Activated T-cell treated with anti-CD3 and anti-CD28 coated beads for 48 hours (primary cell): ENCODE measurements at regions not wholly inside any gene's neighbourhood (a gene's known extent, or its start where the extent isn't known, plus 50 kb on each side); places are given as distances from the start of the nearest gene placed in this dataset.

Experiments used
- DNase-seq: peaks from one replicate; pipeline ENCODE4 v3.0.0-alpha.2; 2020; ENCODE audit warnings: low read depth

DNA sequence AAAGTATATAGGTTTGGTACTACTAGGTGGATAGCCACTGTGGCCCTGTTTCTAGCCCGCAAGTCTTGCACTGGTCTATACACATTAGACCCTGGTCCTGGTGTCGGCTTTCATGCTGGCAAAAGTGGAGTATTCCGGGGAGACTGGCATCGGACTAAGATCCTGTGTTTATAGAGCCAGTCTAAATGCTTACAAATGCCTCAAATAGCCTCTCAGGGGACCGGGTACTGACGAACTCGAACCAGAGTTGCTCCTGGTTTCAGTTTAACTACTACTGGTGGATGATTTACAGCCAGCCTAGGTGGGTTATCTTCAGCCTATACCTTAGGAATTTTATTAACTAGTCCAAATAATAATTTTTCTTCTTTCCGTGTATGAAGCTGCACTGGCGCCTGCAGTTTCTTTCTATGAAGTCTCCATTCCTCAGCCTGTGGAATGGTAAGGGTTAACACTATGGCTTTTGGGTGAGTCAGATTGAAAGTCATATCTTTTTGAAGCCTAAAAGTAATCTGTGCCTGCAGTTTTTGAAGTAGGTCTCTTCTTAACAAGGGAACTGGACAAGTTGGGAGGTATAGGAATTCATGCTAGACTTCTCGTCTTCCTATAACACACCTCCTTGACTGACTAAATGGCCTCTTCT lies 51.3 kb downstream of the OR10H4 start:
- no peak for DNase-seq

- peak; percentile 24 for DNase-seq
Observed at GRCh38 chr19:16001481-16002312, 52.9 kb downstream of the OR10H4 start.

GRCh38 chr19:16002406-16003384 lies 53.9 kb downstream of the OR10H4 start:
- DNase-seq: no peak

DNA sequence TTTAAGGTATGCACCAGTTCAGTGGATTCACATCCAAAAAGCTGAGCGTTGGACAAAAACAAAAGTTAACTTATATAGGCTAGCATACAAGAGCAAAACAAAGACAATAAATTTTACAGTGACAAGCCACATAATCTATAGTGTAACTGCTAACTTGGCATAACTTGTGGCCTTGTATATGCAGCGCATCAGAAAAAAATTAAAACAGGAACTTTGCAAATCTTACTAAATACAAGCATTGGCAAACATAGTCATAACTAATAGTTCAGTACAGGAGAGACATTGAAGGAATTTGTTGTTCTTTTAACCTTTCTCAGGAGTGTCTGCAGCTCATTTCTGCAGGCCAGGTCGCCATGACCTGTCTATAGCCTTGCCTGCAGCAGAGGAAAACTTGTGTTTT lies 54.6 kb downstream of the OR10H4 start:
- no peak for DNase-seq

GRCh38 chr19:16005925-16006324 lies 57.1 kb downstream of the OR10H4 start:
- no peak for DNase-seq

- no peak for DNase-seq
Observed at GRCh38 chr19:16012552-16012951, 63.7 kb upstream of the TPM4 start.

GRCh38 chr19:16013181-16013850 lies 63.0 kb upstream of the TPM4 start:
- no peak for DNase-seq

- no peak for DNase-seq
Observed at GRCh38 chr19:16013851-16014840, 62.1 kb upstream of the TPM4 start.

DNA sequence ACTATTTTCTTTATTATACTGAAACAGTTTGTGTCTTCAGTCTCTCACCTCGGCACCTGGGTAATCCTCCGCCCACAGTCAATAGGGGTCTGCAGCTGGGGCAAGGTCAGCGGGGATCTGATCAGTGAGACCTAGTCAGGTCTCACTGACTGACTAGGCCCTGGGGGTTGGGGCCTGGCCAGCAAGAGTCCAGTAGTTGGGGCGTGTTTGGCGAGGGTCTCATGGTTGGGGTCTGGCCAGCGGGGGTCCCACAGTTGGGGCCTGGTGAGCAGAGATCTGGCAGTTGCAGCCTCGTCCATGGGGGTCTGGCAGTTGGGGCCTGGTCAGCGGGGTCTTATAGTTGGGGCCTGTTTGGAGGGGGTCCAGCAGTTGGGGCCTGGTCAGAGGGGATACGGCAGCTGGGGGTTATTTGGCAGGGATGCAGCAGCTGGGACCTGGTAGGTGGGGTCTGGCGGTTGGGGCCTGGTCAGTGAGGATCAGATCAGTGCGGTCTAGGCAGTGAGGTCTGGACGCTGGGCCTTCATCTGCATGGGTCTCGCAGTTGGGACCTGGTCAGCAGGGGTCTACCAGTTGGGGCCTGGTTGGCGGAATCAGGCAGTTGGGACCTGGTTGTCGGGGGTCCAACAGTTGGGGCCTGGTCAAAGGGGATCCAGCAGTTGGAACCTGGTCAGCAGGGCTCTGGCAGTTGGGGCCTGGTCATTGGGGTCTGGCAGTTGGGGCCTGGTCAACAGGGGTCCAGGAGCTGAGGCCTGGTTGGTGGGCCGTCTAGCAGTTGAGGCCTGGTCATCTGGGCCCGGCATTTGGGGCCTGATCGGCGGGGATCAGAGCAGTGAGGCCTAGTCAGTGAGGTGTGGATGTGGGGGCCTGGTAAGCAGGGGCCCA lies 61.1 kb upstream of the TPM4 start:
- DNase-seq: no peak

- no peak for DNase-seq
Observed at GRCh38 chr19:16015805-16016173, 60.5 kb upstream of the TPM4 start.

DNA sequence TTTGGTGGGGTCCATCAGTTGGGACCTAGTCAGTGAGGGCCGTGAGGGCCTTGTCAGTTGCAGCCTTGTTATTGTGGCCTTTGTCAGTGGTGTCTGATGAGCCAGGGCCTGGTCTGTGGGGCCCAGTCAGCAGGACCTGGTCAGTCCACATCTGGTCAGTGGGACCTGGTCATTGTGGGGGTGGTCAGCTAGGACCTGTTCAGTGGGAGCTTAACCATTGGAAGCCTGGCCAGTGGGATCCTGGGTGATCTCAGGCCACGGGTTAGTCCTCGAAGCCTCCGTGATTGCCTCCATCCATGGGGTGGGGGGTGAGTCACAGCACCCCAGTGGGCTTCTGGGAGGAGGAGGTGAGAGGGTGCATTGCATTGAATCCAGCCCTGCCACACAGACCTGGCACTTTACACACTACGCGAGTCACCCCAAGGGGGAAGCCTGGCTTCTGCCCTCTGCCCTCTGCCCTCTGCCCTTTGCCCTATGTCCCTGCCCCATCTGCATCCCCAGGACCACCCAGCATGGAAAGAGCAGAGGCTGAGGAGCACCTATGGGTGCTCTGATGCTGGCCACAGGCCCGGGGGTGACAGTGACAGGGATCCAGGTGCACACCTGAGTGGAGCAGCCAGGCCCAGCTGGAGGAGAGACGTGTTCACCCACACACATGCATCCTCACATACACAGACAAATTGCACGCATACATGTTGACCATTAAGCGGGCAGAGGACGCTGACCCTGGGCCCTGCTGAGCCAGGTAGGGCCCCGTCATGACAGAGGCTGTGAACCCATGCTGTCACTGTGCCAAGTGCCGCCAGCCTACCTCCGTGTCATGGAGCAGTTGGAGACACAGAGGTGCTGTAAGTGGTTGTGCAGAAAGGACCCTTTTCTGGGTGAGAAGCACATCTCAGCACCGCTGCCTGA lies 59.8 kb upstream of the TPM4 start:
- DNase-seq: no peak

- no peak for DNase-seq
Observed at GRCh38 chr19:16017138-16017490, 59.2 kb upstream of the TPM4 start.

- DNase-seq: no peak
Observed at GRCh38 chr19:16018106-16018755, 58.1 kb upstream of the TPM4 start.

GRCh38 chr19:16018801-16019551 lies 57.3 kb upstream of the TPM4 start:
- no peak for DNase-seq

DNA sequence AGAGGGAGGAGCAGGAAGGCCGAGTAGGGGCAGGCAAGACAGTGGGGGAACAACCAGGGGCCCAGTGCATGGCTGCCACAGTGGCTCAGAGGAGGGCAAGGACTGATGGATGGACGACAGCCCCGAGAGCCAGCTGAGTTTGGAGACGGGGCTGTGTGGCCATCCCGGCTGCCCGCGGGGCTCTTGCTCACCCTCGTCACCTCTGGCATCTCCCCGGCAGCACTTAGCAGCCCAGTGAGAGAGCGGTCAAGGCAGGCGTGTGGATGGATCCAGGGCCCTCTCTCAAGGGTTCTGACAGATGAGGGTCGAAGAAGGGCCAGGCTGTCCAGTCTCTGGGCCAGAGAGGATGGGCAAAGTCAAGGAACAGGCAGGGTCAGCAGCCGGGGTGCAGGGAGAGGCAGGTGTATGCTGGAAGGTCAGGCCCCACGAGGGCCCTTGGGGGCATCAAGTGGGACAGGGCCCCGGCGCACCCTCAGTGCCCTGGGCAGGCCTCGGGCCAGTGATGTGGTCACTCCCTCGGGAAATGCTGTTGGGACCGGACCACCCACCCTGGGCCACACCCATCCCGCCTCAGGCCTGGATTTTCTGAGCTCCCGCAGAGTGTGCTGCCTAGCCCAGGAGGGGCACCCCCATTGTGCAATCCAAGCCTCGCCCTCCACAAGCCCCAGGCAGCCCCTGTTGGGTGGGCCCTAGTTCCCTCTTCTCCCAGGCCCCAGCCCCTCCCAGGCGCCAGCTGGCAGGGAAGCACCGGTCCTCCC lies 56.4 kb upstream of the TPM4 start:
- DNase-seq: no peak

DNA sequence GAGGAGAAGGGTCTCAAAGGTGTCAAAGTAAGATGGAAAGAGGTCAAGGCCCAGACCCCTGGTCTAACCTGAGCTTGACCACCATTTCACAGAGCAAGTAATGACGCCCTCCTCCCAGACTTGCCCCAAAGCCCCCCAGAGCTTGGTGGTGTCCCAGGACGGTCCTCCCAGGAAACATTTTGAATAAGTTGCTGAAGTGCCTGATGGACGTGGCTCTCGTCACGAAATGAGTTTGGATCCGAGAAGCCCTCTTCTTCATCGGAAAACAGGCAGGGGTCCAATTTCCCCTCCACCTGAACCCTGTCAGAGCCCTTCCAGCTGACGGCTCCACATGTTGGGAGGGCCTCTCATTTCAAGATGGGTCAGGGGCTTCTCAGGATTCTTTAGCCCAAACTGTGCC lies 54.5 kb upstream of the TPM4 start:
- no peak for DNase-seq

DNA sequence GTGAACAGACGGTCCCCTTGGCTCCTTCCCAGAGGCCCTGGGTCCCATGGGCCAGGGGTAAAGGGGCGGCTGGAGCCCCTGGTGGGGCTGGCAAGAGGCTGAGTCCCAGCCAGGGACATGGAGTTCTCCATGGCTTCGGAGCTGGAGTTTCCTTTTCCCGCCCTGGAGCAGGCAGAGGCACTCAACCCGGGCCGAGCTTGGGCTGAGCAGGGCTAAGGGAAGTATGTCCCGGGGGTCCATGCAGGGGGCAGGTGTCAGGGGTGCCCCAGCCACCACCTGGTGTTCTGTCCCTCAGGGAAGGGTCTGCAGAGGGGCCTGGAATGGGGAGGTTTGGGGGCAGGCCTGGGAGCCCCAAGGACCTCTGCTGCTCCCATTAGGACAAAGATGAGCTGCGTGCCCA lies 54.0 kb upstream of the TPM4 start:
- DNase-seq: no peak
